Stomach (tissue), 4 donors: ENCODE measurements at regions not wholly inside any gene's neighbourhood (a gene's known extent, or its start where the extent isn't known, plus 50 kb on each side); places are given as distances from the start of the nearest gene placed in this dataset.

Source experiments
- CTCF ChIP-seq, 7 experiments: fragments of 450-650 bp in 4 of 7; fragments of 200-600 bp in 3 of 7; sonication (generic) in 3 of 7; IDR thresholded peaks; one replicate each; pipeline ENCODE4 v1.5.1; 2016 to 2019; ENCODE audit warnings: antibody characterized with exemption in 7 of 7, control low read depth in 2 of 7, mild to moderate bottlenecking in 1 of 7
- POLR2A ChIP-seq, 4 donors: fragments of 450-650 bp; IDR thresholded peaks; one replicate each; pipeline ENCODE4 v1.6.1; 2016; ENCODE audit warnings: antibody characterized with exemption in 4 of 4, control low read depth in 2 of 4, mild to moderate bottlenecking in 1 of 4, moderate library complexity in 1 of 4

GRCh38 chr10:64430690-64431323 is 909.6 kb downstream of the REEP3 start:
- TF ChIP-seq CTCF (IDR thresholded peaks at IDR 0.05) (no peak), POLR2A (IDR thresholded peaks at IDR 0.05) (no peak)
